Sigmoid colon (tissue), 4 donors: ENCODE measurements at regions not wholly inside any gene's neighbourhood (a gene's known extent, or its start where the extent isn't known, plus 50 kb on each side); places are given as distances from the start of the nearest gene placed in this dataset.

Experiments
- EP300 ChIP-seq, 4 donors: sonication (generic); formaldehyde crosslinking; IDR thresholded peaks; one replicate each; pipeline ENCODE4 v1.6.1; 2017; ENCODE audit warnings: antibody characterized with exemption in 4 of 4
- POLR2A ChIP-seq, 2 donors: fragments of 450-650 bp; IDR thresholded peaks; one replicate each; pipeline ENCODE4 v1.6.1; 2016; ENCODE audit warnings: antibody characterized with exemption in 2 of 2, mild to moderate bottlenecking in 2 of 2, moderate library complexity in 2 of 2
- TF ChIP-seq, protein P1 (sequence below), 4 experiments: fragments of 450-650 bp in 3 of 4; fragments of 200-600 bp in 1 of 4; IDR thresholded peaks; one replicate each; pipeline ENCODE4 v1.5.1; 2016 to 2019; ENCODE audit warnings: antibody characterized with exemption in 4 of 4, mild to moderate bottlenecking in 3 of 4, moderate library complexity in 2 of 4

DNA sequence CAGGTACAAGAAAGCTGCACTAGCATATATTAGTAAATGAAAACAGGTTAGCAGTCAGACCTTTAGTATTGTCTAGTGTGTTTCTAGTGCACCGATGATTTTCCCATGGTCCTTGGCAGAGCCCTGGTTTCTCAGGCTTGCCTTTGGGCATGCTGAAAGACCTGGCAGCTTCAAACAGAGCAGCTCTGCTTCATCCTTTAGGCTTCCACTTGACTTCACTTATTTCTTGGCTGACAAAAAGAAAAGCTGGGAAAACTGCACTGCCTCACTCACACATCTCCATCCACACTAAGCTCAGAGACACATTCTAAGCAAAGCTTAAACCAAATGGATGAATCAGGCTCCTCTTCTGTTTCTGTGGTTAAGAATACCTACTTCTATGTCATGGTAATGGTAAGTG is 374.8 kb upstream of the PDZRN3 start:
- TF ChIP-seq, protein P1, sequence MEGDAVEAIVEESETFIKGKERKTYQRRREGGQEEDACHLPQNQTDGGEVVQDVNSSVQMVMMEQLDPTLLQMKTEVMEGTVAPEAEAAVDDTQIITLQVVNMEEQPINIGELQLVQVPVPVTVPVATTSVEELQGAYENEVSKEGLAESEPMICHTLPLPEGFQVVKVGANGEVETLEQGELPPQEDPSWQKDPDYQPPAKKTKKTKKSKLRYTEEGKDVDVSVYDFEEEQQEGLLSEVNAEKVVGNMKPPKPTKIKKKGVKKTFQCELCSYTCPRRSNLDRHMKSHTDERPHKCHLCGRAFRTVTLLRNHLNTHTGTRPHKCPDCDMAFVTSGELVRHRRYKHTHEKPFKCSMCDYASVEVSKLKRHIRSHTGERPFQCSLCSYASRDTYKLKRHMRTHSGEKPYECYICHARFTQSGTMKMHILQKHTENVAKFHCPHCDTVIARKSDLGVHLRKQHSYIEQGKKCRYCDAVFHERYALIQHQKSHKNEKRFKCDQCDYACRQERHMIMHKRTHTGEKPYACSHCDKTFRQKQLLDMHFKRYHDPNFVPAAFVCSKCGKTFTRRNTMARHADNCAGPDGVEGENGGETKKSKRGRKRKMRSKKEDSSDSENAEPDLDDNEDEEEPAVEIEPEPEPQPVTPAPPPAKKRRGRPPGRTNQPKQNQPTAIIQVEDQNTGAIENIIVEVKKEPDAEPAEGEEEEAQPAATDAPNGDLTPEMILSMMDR (IDR thresholded peaks at IDR 0.05) = no peak
- TF ChIP-seq POLR2A (IDR thresholded peaks at IDR 0.05) (no peak), EP300 (IDR thresholded peaks at IDR 0.05) (no peak)
